ENCODE measurements at regions not wholly inside any gene's neighbourhood (a gene's known extent, or its start where the extent isn't known, plus 50 kb on each side); places are given as distances from the start of the nearest gene placed in this dataset.

DNA sequence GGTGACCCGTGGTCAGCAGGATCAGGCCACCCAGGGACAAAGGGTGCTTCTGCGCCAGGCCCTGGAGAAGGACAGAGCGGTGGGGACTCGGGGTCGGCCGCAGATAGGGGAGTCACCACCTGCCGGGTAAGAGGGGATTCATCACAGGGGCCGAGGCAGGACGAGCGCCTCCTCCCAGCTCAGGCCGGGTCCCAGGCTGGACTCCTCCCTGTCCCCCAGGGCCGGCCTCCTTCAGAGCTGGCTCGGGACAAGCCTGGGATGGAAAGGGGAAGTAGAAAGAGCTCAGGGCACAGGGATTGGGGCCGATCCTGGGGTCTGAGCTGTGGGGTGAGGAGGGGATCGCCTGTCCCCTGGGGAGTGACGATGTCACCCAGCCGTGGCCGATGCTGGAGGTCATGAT is 139.4 kb downstream of the GPCPD1 start:
- Histone ChIP-seq H3K27ac (ENCODE audit: low read depth in 1 of 2, low read length in 2 of 2) (no peak overlapping the region), H4K20me1 (ENCODE audit: insufficient read depth, low read length) (no peaks in the 10 kb centered on the region), H3K4me1 (ENCODE audit: control insufficient read depth in 1 of 2, insufficient read depth in 2 of 2, low read length in 2 of 2) (no peaks in the 10 kb centered on the region), H3K79me2 (ENCODE audit: insufficient read depth, low read length) (no peaks in the 10 kb centered on the region), H3K27me3 (ENCODE audit: control insufficient read depth in 2 of 2, insufficient read depth in 2 of 2, low read length in 2 of 2) (no peaks in the 10 kb centered on the region), H3K9ac (ENCODE audit: insufficient read depth, low read length, poor library complexity, severe bottlenecking) (no peak overlapping the region), H2AFZ (ENCODE audit: insufficient read depth, low read depth, low read length, poor library complexity, severe bottlenecking) (no peak overlapping the region), H3K36me3 (replicated peaks in 1 of 2; ENCODE audit: control insufficient read depth in 1 of 2, insufficient read depth in 2 of 2, low read length in 2 of 2) (no peaks in the 10 kb centered on the region), H3K4me3 (replicated peaks in 1 of 3; ENCODE audit: low read depth in 2 of 3, low read length in 3 of 3) (no peak overlapping the region), H3K4me2 (replicated peaks; ENCODE audit: extremely low read depth, low read length, poor library complexity, severe bottlenecking) (no peak overlapping the region), H3K9me3 (replicated peaks in 1 of 2; ENCODE audit: control insufficient read depth in 1 of 2, insufficient read depth in 1 of 2, low read length in 2 of 2) (no peaks in the 10 kb centered on the region)
- no peak for TF ChIP-seq CTCF (IDR thresholded peaks at IDR 0.05)
- Mint-ChIP-seq H3K27me3 (ENCODE audit: low read depth in 3 of 3) (peaks cover 7 to 10% (median 8%) of the 10 kb centered on the region in 3 donors), H3K36me3 (no peaks in the 10 kb centered on the region), H3K27ac (no peak overlapping the region), H3K4me1 (peaks cover 5% of the 10 kb centered on the region), H3K9me3 (no peaks in the 10 kb centered on the region), H3K4me3 (no peak overlapping the region)
- 84% methylated on average over 11 of the region's 18 CpGs for WGBS (ENCODE audit: insufficient coverage)
- intact Hi-C loops (cut with micrococcal nuclease), result no loop called here
- DNase-seq, result no peak

DNA sequence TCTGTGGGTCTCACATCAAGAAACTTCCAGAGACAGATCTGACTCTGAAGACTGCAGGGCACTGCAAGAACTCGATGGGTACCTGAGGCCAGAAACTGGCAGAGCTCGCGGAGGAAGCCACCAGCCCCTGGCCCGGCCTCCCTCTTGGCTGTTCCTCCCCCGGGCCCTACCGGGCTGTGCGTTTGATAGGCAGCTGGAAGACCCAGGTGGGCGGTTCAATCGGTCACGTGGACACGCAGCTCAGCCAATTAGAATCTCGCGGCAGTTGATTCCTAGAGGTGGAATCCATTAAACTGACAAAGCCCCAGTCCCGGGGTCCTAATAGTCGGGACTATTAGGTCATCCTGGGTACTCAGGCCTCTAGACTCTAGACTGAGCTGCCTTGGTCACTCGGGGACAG is 139.9 kb downstream of the GPCPD1 start:
- H3K27ac Mint-ChIP-seq, result no peak overlapping the region
- no peaks in the 10 kb centered on the region for H3K27me3 ChIP-seq (ENCODE audit: control insufficient read depth in 2 of 2, insufficient read depth in 2 of 2, low read length in 2 of 2)
- no peak overlapping the region for H3K4me2 ChIP-seq (replicated peaks; ENCODE audit: extremely low read depth, low read length, poor library complexity, severe bottlenecking)
- no peaks in the 10 kb centered on the region for H3K36me3 ChIP-seq (replicated peaks in 1 of 2; ENCODE audit: control insufficient read depth in 1 of 2, insufficient read depth in 2 of 2, low read length in 2 of 2)
- peaks cover 10 to 11% (median 10%) of the 10 kb centered on the region in 3 donors for H3K27me3 Mint-ChIP-seq (ENCODE audit: low read depth in 3 of 3)
- H3K27ac ChIP-seq (ENCODE audit: low read depth in 1 of 2, low read length in 2 of 2), result no peak overlapping the region
- H3K36me3 Mint-ChIP-seq, result no peaks in the 10 kb centered on the region
- no peaks in the 10 kb centered on the region for H4K20me1 ChIP-seq (ENCODE audit: insufficient read depth, low read length)
- H3K4me1 Mint-ChIP-seq, result peaks cover 5% of the 10 kb centered on the region
- 94% methylated on average over 16 of the region's 16 CpGs for WGBS (ENCODE audit: insufficient coverage)
- no peak for DNase-seq
- intact Hi-C loops (cut with micrococcal nuclease), result no loop called here
- no peak overlapping the region for H3K9ac ChIP-seq (ENCODE audit: insufficient read depth, low read length, poor library complexity, severe bottlenecking)
- no peaks in the 10 kb centered on the region for H3K9me3 ChIP-seq (replicated peaks in 1 of 2; ENCODE audit: control insufficient read depth in 1 of 2, insufficient read depth in 1 of 2, low read length in 2 of 2)
- H3K79me2 ChIP-seq (ENCODE audit: insufficient read depth, low read length), result no peaks in the 10 kb centered on the region
- H3K4me3 Mint-ChIP-seq, result no peak overlapping the region
- no peak overlapping the region for H3K4me3 ChIP-seq (replicated peaks in 1 of 3; ENCODE audit: low read depth in 2 of 3, low read length in 3 of 3)
- no peak for TF ChIP-seq CTCF (IDR thresholded peaks at IDR 0.05)
- no peaks in the 10 kb centered on the region for H3K9me3 Mint-ChIP-seq
- no peak overlapping the region for H2AFZ ChIP-seq (ENCODE audit: insufficient read depth, low read depth, low read length, poor library complexity, severe bottlenecking)
- no peaks in the 10 kb centered on the region for H3K4me1 ChIP-seq (ENCODE audit: control insufficient read depth in 1 of 2, insufficient read depth in 2 of 2, low read length in 2 of 2)
